ELF-1 (cell line): ENCODE measurements at regions not wholly inside any gene's neighbourhood (a gene's known extent, or its start where the extent isn't known, plus 50 kb on each side); places are given as distances from the start of the nearest gene placed in this dataset.
"Not testable (repeated sequence)": the region's sequence is repeated elsewhere in the genome, so short reads cannot be mapped to it uniquely, and the experiment has no call there.

Experiments used
- DNase-seq: peaks from one replicate; pipeline ENCODE4 v3.0.0-alpha.2; 2016; ENCODE audit warnings: low read depth, low spot score

DNA sequence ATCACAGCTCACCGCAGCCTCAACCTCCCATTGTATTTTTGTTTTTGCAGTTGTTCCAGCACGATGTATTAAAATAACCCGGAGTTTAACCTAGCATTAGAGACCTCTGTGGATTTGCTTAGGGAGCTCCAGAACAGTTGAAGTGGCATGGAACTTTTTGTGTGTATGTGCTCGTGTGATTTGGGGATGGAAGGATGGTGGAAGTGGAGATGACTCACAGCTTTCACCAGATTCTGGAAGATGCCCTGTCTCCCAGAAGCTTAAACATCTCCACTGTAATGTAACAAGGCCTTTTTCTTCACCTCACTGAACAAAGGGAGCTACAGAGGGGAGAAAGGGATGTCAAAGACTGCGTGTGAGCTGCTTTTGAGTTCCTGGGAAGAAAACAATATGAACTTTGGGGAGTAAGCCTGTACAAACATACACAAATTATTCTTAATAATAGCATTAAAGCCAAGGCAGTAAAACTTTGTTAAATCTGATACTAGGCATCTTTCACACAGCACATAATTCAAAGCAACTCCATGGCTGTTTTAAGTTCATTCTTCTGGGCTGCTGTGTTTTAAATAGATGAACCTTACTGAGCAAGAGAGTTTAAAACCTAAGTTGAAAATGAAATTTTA, 226.4 kb downstream of the ADAMTS15 start:
- no peak for DNase-seq

DNA sequence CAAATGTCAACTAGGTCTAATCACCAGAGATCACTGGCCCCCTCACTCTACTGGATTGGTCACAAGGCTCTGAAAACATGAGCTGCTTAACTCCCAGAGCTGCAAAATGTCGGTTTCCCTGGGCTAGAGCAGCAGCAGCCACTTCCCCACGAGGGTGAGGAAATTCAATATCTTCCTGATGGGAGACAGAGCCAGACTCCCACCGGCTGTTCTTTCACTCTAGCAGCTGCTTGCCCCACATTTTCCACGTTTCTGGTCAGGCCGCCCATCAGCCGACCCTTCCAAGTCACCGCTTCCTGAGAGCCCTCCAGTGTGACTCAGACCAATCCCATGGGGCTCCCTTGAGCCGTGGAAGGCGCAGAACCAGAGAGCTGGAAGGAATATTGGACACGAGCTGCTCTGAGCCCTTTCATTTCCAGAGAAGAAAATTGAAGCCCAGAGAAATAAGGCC, 227.0 kb downstream of the ADAMTS15 start:
- DNase-seq: no peak

DNA sequence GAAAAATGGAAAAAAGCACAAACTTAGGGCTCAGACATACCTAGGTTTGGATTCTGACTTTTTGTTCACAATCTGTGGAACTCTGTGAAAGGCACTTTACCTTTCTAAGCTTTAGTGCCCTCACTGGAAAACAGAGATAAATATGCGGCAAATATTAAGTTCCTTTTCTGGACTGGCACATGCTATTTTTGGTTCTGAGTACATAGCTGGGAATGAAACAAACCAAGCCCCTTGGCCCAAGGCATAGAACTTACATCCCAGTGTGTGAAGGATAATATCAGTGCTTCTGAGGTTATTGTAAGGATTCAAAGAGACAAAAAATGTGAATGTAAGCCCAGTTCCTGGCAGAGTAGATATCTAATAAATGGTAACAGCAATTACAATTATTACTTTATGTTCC, 227.5 kb downstream of the ADAMTS15 start:
- no peak for DNase-seq

DNA sequence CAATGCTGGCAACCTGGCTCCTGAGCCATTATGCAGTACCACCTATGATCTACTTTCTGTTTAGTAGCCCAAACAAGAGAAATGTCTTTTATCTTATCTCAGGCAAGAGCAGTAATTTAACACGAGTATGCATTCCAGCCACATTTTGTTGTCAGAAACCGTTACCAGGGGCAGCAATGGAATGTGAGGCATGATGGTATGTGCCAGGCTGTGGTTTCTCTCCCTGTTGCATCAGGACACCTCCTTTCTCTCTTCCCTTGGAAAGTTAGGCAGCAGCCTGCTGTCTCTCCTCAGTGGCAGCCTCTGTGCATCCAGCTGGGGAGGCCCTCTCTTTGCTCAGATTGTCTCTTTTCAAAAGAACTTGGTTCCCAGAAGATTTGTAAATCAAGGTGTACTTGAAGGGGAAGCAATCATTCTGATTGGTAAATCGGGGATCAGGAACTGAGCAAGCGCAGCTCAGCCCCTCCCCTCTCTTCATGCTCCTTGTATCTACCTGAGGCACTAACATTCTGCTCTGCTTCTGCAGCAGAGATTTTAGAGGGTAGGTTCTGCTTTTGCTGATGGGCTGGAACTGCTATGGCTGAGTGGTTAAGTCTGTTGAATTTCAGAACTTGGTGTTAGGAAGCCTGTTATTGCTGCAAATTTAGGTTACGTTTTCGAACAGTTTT, 229.2 kb downstream of the ADAMTS15 start:
- DNase-seq: peak; percentile 63

DNA sequence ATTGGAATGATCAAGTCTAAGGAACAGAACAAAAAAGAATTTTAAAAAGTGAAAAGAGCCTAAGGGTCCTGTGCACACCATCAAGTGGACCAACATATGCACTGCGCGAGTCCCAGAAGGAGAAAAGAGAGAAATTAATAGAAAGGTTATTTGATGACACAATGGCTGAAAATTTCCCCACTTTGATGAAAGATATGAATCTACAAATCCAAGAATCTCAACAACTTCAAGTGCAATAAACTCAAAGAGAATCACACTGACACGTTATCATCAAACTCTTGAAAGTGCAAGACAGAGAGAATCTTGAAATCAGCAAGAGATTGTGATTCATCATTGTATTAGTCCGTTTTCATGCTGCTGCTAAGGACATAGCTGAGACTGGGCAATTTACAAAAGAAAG, 230.8 kb downstream of the ADAMTS15 start:
- no peak for DNase-seq

DNA sequence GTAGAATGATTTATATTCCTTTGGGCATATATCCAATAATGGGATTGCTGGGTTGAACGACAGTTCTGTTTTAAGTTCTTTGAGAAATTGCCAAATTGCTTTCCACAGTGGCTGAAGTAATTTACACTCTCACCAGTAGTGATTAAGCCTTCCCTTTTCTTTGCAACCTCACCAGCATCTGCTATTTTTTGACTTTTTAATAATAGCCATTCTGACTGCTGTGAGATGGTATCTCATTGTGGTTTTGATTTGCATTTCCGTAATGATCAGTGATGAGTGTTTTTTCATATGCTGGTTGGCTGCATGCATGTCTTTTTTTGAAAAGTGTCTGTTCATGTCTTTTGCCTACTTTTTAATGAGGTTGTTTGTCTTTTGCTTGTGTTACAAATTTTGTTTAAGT, 233.8 kb downstream of the SNX19 start:
- not testable (repeated sequence) for DNase-seq

DNA sequence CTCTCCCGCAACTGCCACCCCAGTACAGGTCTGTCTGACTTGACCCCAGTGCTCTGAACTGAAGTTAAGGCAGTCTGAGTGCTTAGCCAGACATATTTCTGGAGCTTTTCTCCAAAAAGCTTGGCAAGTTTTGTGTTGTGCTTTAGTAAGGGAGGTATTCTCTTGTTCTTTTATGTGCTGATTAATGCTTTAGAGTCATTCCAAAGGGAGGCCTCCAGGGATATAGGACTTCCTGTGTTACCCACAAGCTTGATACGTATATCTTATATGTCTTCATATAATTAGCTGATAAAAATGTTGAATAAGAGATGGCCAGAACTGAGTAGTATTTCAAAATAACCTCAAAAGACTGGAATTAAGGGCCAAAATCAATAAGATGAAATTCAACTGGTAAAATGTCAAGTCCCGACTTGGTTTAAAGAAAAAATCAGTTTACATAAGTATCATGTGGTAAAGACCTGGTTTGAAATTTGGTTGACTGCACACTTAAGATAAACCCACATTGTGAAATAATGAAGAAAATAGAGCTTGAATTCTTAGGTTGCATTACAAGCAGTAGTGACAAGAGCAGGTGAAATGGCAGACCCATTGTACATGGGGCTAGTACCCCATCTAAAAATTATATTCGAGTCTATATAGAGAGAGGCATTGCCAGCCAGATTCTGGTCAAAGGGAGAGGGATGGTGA, 226.9 kb downstream of the SNX19 start:
- no peak for DNase-seq

DNA sequence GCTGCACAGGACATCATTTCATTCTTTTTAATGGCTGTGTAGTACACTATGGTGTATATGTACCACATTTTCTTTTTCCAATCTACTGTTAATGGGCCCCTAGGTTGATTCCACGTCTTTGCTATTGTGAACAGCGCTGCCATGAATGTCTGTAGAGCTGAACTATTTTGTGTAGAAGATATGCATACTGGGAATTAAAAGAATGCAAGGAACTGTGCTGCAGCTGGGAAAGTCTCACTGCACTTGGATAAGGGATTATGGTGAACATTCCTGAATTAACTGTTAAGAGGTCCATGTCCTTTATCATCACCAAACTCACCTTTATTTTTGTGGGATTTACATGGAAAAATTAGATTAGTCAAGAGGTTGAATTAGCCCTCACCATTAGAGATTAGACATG, 224.7 kb downstream of the SNX19 start:
- DNase-seq: no peak

DNA sequence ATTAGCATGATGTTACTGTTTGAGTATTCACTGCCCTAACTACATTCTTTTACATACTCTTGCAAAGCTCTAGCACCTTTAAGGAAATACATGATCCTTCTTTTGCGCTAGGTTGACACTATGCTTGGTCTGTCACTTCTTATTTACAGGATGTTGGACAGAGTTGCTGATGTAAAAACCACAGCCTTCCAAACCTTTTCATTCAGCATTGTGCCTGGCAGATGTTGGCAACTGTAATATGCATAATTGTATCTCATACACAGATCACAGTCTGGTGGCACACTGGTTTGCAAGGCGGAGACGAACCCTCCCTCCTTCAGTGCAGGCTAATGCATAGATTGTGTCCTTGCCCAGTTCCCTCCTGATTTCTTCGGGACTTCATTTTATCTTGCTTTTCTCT, 224.1 kb downstream of the SNX19 start:
- DNase-seq: no peak

DNA sequence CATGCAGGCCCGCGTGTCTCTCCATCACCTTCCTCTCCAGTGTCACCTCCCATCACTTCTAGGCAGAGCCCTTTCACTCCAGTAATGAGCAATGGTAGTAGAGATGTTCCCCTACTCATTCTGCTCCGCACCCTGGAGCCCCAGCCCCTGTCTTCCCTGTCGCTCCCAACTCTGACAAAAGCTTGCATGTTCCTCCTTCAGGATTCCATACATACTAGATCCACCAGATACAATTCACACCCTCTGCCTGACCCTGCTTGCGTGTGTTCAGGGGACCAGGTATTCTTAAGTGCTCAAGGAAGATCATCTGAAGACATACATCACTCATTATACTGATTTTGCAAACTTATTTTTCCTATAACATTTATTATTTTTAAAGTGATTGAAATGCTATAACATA, 222.7 kb downstream of the SNX19 start:
- no peak for DNase-seq

DNA sequence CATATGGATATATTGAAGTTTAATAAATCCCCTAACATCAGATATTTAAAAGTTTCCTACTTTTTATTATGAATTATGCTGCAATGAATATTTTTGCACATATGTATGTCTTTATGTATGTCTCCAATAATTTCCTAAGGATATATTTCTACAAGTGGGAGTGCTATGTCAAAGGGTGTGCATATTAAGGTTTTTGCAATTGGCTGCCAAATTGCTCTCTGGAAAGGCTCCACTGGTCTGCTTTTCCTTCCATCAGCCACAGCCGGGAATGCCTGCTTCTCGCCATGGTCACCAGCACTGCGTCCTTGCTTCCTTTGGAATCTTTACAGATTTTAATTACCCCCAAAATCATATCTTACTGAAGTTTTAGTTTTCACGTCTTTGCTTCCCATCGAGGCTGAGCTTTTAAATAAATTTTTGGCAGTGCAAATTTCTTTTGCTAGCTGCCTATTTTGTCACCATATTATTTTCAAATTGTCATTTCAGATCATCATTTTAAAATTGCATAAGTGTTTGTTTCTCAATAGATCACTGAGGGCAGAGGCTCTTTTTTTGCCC, 221.7 kb downstream of the SNX19 start:
- no peak for DNase-seq

DNA sequence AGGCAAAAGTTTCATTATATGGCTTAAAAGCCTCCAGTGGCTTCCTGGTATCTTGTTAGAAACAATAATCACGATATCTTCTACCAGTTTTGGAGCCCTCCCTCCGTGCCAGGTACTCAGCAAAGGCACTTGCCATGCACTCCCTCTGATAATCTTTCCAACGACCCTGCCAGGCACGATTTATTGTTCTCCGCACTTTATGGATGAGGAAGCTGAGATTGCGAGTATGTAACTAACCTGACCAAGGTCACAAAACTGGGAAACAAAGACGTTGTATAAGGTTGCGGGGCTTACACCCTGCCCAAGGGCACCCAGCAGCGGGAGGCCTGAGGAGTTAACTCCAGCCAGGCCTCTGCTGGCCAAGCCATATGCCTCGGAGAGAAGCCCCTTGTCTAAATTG, 218.1 kb downstream of the SNX19 start:
- no peak for DNase-seq

DNA sequence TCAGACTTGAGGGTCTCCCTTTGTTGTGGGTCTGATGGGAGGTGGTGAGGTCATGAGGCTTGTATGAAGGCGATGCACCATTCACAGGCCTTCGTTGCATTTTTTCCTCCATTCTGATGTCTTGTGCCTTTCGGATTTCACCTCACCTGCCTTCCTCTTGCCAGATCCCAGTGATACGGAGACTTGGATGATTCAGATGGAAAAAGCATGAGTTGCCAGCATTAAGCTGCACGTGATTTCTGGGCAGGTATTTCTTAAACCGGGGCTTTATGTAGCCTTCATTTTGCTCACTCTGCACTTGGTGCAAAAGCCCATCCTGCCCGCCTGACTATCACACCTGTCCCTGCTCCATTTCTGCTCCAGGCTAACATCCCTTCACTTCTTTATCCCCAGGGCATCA, 216.7 kb downstream of the SNX19 start:
- DNase-seq: no peak

DNA sequence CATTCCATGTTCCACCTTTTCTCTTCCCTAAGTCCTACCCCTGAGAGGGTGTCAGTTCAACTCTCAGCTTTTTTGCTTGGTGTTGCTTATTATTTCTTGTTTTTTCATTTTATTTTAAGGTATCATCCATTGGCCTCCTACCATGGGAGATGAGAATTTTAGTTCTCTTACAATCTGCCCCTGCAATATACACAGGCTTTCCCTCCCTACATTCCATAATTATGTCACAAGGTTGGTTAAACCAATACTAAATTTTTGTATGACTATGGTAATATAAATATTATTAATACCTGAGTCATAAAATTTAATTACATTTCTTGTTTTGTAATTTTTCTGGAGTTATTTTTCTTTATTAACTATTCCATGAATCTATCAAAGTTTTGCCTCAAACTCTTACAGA, 216.2 kb downstream of the SNX19 start:
- DNase-seq: no peak

DNA sequence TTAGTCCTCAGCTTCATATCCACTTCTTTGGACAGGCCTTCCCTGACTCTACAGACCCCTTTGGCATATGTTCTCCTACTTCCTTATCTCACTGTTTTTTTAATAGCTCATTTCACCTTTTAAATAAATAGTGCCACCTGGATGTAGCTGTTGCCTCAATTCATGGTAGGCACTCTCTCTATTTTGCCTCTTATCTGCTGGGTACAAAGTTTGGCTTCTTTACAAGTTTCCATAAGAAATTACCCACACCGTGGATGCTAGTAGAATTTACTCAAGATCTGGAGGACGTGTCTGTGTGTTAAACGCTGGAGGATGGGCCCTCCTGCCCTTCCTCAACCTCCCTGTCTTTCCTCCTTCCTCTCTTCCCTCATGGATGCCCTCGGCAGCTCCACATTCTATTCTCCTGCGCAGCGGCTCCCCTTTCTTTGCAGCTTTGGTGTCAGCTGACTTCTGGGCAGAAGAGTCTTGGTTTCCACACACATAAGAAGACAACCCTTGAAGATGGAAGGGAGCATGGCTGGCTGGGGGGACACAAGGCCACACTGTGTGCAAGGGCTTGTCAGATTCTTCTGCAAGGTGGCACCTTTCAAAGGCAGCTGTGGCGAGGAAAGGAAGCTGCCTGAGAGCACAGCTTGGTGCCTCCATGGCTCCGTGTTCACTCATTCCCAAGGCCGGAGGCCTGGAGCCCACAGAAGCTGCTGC, 212.6 kb downstream of the SNX19 start:
- DNase-seq: no peak

DNA sequence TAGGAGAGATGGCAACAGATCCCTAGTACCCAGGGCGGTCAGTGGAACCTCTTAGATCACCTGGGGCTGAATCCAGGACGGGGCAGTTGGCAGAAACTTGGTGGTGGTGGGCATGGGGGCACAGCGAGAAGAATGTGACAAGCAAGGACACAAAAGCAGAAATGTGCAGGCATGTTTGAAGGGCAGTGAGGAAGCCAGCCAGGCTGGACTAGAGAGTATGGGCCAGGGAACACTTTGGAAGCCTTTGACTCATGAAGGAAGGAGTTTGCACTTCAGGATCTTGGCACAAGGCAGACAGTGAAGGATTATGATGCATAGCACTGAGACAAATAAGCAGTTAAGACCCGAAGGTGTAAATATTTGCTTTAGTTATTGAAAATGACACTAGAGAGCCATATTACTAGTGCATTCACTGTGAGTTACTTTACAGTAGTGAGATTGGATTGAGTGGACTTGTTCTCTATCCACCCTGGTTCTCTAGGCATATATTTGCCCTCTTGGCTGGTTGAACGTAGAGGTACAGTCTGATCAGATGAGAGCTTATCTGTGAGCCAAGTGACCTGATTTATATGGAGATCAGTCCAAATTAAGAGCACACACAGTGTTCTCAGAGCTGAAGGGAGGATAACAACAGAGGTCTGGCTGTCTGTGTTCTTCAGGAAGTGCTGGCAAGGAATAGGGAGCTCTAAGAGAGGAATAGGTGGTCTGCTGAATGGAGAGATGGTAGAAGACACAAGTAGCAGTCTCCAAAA, 210.4 kb downstream of the SNX19 start:
- no peak for DNase-seq

DNA sequence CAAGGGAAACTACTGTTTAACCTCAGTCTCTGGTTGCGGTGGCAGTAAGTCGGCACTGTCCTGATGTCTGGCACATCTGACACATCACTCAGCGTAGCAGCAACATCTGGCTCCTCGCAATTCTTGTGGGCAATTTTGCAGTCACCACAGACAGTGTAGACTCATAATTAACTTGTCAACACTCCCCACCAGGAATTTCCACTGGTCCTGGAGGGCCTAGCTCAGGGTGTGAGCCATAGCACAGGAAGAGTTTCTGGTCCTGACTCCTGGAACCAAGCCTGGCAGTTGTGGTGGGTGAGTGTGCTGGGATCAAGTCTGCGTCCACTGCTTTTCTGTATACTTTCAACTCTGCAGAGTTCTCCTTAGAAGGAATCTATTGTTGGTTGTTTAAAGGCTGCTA, 209.7 kb downstream of the SNX19 start:
- DNase-seq: no peak

DNA sequence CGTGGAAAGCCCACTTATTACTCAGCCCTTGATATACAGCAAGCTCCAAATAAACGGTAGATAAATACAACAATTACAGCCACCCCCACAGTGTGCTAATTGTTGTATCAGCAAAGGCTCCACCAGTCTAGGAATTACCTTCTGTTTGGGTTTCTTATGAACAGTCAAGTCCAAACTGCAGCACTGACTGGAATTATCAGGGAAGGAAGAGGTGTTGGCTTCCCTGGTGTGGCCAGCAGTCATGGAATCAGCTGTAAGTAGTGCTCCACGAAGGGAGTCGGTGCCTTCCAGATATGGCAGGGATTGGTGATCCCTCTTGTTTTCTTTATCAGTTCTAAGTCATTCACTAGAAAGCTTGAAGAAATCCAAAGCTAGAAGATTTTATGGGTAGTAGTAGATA, 209.1 kb downstream of the SNX19 start:
- no peak for DNase-seq

DNA sequence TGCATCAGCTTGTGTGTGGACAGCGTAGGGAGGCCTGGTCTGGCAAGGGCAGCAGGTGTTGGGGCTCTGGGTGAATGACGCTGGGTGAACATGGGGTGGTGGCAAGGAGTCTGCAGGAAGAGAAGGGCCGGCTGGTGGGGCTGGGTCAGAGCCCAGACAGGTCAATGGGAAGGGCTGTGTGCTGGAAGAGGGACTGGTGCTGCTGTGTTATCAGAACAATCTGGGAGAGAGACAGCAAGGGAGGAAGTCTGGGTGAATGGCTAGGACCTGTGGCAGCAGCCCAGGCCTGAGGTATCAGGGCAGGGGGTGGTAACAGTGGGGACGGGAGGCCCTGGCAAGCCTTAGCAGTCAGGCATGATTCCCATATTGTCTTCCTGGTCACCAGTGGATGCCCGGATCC, 206.7 kb downstream of the SNX19 start:
- DNase-seq: no peak

DNA sequence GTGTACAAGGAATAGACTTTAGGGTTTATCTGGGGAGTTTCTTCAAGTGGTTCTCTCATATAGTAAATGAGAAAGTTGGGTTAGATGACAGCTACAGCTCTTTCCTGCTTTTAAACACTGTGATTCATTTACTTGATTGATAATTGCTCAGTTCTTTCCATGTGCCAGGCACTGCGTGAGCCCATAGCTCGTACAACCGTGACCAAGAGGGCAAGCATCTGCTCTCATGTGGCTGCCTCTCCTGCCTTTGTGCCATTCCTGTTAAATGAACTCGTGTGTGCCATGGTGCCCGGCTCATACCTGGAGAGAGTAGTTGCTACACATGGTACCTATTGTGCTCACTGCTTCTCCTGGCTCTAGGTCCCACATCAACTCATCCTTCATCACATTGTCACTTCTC, 206.3 kb downstream of the SNX19 start:
- DNase-seq: no peak

DNA sequence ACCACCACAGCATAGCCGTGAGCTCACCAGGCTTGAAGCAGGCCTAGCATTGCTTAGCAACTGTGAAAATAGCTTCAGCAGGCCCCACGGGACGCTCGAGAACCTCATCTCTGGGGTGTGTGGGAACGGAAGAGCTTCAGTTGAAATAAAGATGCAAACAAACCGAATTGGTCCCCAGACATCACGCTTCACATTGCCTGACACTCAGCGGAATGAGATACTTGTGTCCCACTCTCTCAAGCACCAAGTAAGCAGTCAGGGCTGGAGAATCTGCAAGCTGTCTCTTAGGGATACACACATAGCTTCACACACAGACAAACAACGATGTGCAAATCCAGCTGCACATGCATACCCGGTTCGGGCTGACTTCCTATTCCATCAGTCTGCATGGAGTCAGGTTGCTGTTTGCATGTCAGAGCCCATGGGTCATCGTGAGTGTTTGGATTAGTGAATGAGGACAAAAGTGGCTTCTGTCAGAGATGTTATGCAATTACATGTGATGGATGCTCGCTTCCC, 205.7 kb downstream of the SNX19 start:
- DNase-seq: no peak
